H1 (cell line): ENCODE measurements at regions not wholly inside any gene's neighbourhood (a gene's known extent, or its start where the extent isn't known, plus 50 kb on each side); places are given as distances from the start of the nearest gene placed in this dataset.

ENCODE experiments used
- CTCF ChIA-PET: fragments of 300-600 bp; sonication (Branson Sonifier 250); formaldehyde crosslinking; loops from one replicate; lab custom pipeline; 2021; ENCODE audit not compliant: partially characterized antibody; lab: Charles Lee
- POLR2A ChIA-PET: fragments of 300-600 bp; sonication (Branson Sonifier 250); formaldehyde crosslinking; loops from one replicate; lab custom pipeline; 2021; ENCODE audit warnings: inconsistent platforms; ENCODE audit not compliant: partially characterized antibody; lab: Charles Lee
- DNase-seq, 2 experiments: peaks; one replicate each; pipeline versions ENCODE4 v3.0.0 to v3.0.0-alpha.2; 2010 to 2022; ENCODE audit warnings: low spot score in 2 of 2, low read depth in 1 of 2, mixed read lengths in 1 of 2
- FAIRE-seq: peaks from 2 replicates; lab custom pipeline; 2011; peaks lifted over from hg19 to GRCh38; lab: Jason Lieb, UNC
- H2AFZ ChIP-seq: 2 replicates; pipeline ENCODE4 v1.8.1; 2012; ENCODE audit warnings: low read length, inconsistent platforms
- H2AK5ac ChIP-seq: 2 replicates; pipeline ENCODE4 v1.6.1; 2013; ENCODE audit warnings: low read depth, low read length
- H2BK120ac ChIP-seq: replicated peaks from 2 replicates; pipeline ENCODE3; 2013; ENCODE audit warnings: low read depth, low read length, inconsistent platforms
- H2BK12ac ChIP-seq: 2 replicates; pipeline ENCODE4 v1.6.1; 2013; ENCODE audit warnings: low read depth, low read length
- H2BK15ac ChIP-seq: 2 replicates; pipeline ENCODE4 v1.6.1; 2013; ENCODE audit warnings: low read length
- H2BK20ac ChIP-seq: 2 replicates; pipeline ENCODE4 v1.6.1; 2013; ENCODE audit warnings: low read length
- H2BK5ac ChIP-seq: 2 replicates; pipeline ENCODE4 v1.6.1; 2013; ENCODE audit warnings: low read depth, low read length
- H3K14ac ChIP-seq: 2 replicates; pipeline ENCODE4 v1.6.1; 2013; ENCODE audit warnings: inconsistent platforms; ENCODE audit not compliant: insufficient read length
- H3K18ac ChIP-seq: 2 replicates; pipeline ENCODE4 v1.6.1; 2013; ENCODE audit warnings: low read length; ENCODE audit errors: extremely low read depth
- H3K23ac ChIP-seq: 2 replicates; pipeline ENCODE4 v1.6.1; 2013; ENCODE audit warnings: inconsistent platforms; ENCODE audit not compliant: insufficient read length
- H3K23me2 ChIP-seq: 2 replicates; pipeline ENCODE4 v1.6.1; 2013; ENCODE audit warnings: low read depth, low read length
- H3K27ac ChIP-seq: 2 replicates; pipeline ENCODE4 v1.6.1; 2011; ENCODE audit warnings: low read depth, low read length, inconsistent platforms
- H3K27me3 ChIP-seq, 4 experiments: replicated peaks in 1 of 4; 1 replicate in 1 of 4; 2 replicates in 3 of 4; pipeline versions ENCODE4 v1.6.1 to v1.8.1; 2011 to 2013; ENCODE audit warnings: low read length in 3 of 4, mild to moderate bottlenecking in 3 of 4, inconsistent platforms in 2 of 4, mixed read lengths in 2 of 4, moderate library complexity in 1 of 4; ENCODE audit not compliant: control insufficient read depth in 3 of 4, insufficient read depth in 3 of 4; ENCODE audit errors: extremely low read depth in 1 of 4
- H3K36me3 ChIP-seq, 4 experiments: 2 replicates each; pipeline versions ENCODE4 v1.6.1 to v1.8.1; 2011 to 2013; ENCODE audit warnings: mild to moderate bottlenecking in 4 of 4, low read length in 3 of 4, moderate library complexity in 2 of 4, control low read depth in 1 of 4, inconsistent platforms in 1 of 4; ENCODE audit not compliant: insufficient read depth in 4 of 4, control insufficient read depth in 2 of 4
- H3K4ac ChIP-seq: replicated peaks from 2 replicates; pipeline ENCODE3; 2013; ENCODE audit warnings: low read length, low read depth, mixed read lengths, inconsistent platforms; ENCODE audit not compliant: insufficient read length
- H3K4me1 ChIP-seq, 4 experiments: replicated peaks in 1 of 4; 1 replicate in 1 of 4; 2 replicates in 3 of 4; pipeline versions ENCODE4 v1.6.1 to v1.8.1; 2011 to 2013; ENCODE audit warnings: low read length in 3 of 4, inconsistent platforms in 2 of 4, mixed read lengths in 1 of 4; ENCODE audit not compliant: insufficient read depth in 4 of 4, control insufficient read depth in 3 of 4
- H3K4me2 ChIP-seq, 2 experiments: 2 replicates each; pipeline versions ENCODE4 v1.6.1 to v1.8.1; 2011 to 2013; ENCODE audit warnings: low read depth in 2 of 2, low read length in 2 of 2, control low read depth in 1 of 2, inconsistent platforms in 1 of 2, mild to moderate bottlenecking in 1 of 2; ENCODE audit not compliant: insufficient read depth in 1 of 2
- H3K4me3 ChIP-seq, 4 experiments: fragments of 200-600, 300-600 bp in 1 of 4; sonication (generic), shearing (Covaris generic), sonication (Bioruptor Twin) in 1 of 4; 2 replicates each; pipeline versions ENCODE4 v1.5.1 to v1.8.1; 2011 to 2016; ENCODE audit warnings: low read length in 4 of 4, low read depth in 3 of 4, control low read depth in 2 of 4, inconsistent platforms in 2 of 4, mild to moderate bottlenecking in 2 of 4, mixed read lengths in 1 of 4, moderate library complexity in 1 of 4; ENCODE audit not compliant: insufficient read depth in 2 of 4; ENCODE audit errors: extremely low read depth in 1 of 4
- H3K56ac ChIP-seq: replicated peaks from 2 replicates; pipeline ENCODE3; 2013; ENCODE audit warnings: low read depth, mild to moderate bottlenecking, mixed read lengths, low read length, inconsistent platforms; ENCODE audit not compliant: insufficient read length
- H3K79me1 ChIP-seq: 2 replicates; pipeline ENCODE4 v1.6.1; 2013; ENCODE audit warnings: low read depth, low read length, control low read depth
- H3K79me2 ChIP-seq, 2 experiments: 2 replicates each; pipeline versions ENCODE4 v1.6.1 to v1.8.1; 2012 to 2013; ENCODE audit warnings: low read length in 2 of 2, mild to moderate bottlenecking in 2 of 2, inconsistent platforms in 1 of 2; ENCODE audit not compliant: insufficient read depth in 2 of 2, control insufficient read depth in 1 of 2
- H3K9ac ChIP-seq, 4 experiments: replicated peaks in 1 of 4; 1 replicate in 1 of 4; 2 replicates in 3 of 4; pipeline versions ENCODE4 v1.6.1 to v1.8.1; 2011 to 2013; ENCODE audit warnings: low read depth in 3 of 4, low read length in 3 of 4, control low read depth in 2 of 4, mild to moderate bottlenecking in 2 of 4, moderate library complexity in 2 of 4, inconsistent platforms in 1 of 4; ENCODE audit errors: extremely low read depth in 1 of 4
- H3K9me3 ChIP-seq, 2 experiments: 2 replicates each; pipeline versions ENCODE4 v1.6.1 to v1.8.1; 2012 to 2013; ENCODE audit warnings: mild to moderate bottlenecking in 2 of 2, moderate library complexity in 2 of 2, control low read depth in 1 of 2, inconsistent platforms in 1 of 2, low read depth in 1 of 2, low read length in 1 of 2, mixed read lengths in 1 of 2; ENCODE audit not compliant: insufficient read depth in 2 of 2
- H4K20me1 ChIP-seq, 2 experiments: replicated peaks in 1 of 2; 2 replicates each; pipeline versions ENCODE3 to v1.8.1; 2011 to 2013; ENCODE audit warnings: inconsistent platforms in 2 of 2, low read length in 2 of 2, mild to moderate bottlenecking in 1 of 2; ENCODE audit not compliant: insufficient read depth in 2 of 2, control insufficient read depth in 1 of 2
- H4K5ac ChIP-seq: 2 replicates; pipeline ENCODE4 v1.6.1; 2013; ENCODE audit warnings: low read length, low read depth, mixed read lengths, inconsistent platforms; ENCODE audit not compliant: insufficient read length
- H4K8ac ChIP-seq: 2 replicates; pipeline ENCODE4 v1.8.0; 2013; ENCODE audit warnings: mild to moderate bottlenecking, moderate library complexity, low read length, inconsistent platforms; ENCODE audit not compliant: insufficient read depth; ENCODE audit errors: extremely low read depth
- H4K91ac ChIP-seq: replicated peaks from 2 replicates; pipeline ENCODE3; 2013; ENCODE audit warnings: low read length, mixed read lengths, inconsistent platforms; ENCODE audit not compliant: insufficient read length
- HDAC6 ChIP-seq: IDR thresholded peaks from one replicate; pipeline ENCODE4 v1.7.1; 2012; ENCODE audit warnings: low read depth, mild to moderate bottlenecking, inconsistent platforms, low read length, moderate library complexity
- WGBS, 2 experiments: shearing (Covaris generic) in 1 of 2; methylation state at CpG; one replicate each; pipeline versions ENCODE4 v1.1.6 to v1.1.7; 2013 to 2015; ENCODE audit warnings: low lambda C conversion rate in 2 of 2, mixed read lengths in 2 of 2, inconsistent platforms in 1 of 2, low coverage in 1 of 2, missing lambda C conversion rate in 1 of 2; ENCODE audit not compliant: insufficient replicate concordance in 2 of 2, insufficient coverage in 1 of 2, insufficient read length in 1 of 2; ENCODE audit errors: extremely low coverage in 1 of 2, missing lambda C conversion rate in 1 of 2; 5-methylcytosine and 5-hydroxymethylcytosine counted together
- TF ChIP-seq, protein P1 (sequence below): IDR thresholded peaks from 2 replicates; pipeline ENCODE4 v1.6.1; 2012; ENCODE audit warnings: inconsistent platforms

DNA sequence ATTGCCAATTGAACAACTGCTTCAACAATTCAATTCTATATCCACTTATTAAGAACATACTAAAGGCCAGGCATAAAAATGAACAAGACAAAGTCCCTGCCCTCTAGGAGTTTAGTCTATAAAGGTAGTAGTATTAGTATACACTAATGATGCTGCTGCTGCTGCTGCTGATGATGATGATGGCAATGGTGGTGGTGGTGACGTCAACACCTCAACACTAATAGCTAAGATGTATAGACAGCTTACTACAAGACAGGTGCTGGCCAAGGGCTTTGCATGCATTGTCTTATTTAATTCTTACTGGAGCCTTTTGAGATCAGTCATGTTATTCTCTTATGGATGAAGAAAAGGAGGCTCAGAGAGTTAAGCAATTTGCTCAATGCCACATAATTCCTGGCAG, 164.4 kb upstream of the ASIC2 start:
- no peaks in the 10 kb centered on the region for H4K20me1 ChIP-seq
- H4K8ac ChIP-seq, result no peak overlapping the region
- no peak overlapping the region for H3K4me3 ChIP-seq
- H2AK5ac ChIP-seq, result no peak overlapping the region
- no peaks in the 10 kb centered on the region for H3K79me1 ChIP-seq
- DNase-seq, result no peak
- peaks cover 2 to 5% (median 2%) of the 10 kb centered on the region in 4 experiments; a peak in 5 of 7 replicates for H3K4me1 ChIP-seq
- CTCF ChIA-PET, result interaction anchor here (0.6 to 1.9 kb wide), 3 partner anchors 29 to 340 kb away, joined by 3 to 5 read pairs (median 3); no protein-coding TSS in a partner anchor
- H3K9ac ChIP-seq, result no peak overlapping the region
- no peaks in the 10 kb centered on the region for H3K79me2 ChIP-seq
- no peak overlapping the region for H4K5ac ChIP-seq
- no peak for FAIRE-seq
- no peaks in the 10 kb centered on the region for H3K36me3 ChIP-seq
- H3K23ac ChIP-seq, result no peak overlapping the region
- no peak overlapping the region for H2BK12ac ChIP-seq
- no peak overlapping the region for H2BK15ac ChIP-seq
- no peak overlapping the region for H3K56ac ChIP-seq
- H3K18ac ChIP-seq, result no peak overlapping the region
- H2AFZ ChIP-seq, result no peak overlapping the region
- no peak overlapping the region for H2BK120ac ChIP-seq
- no peak for TF ChIP-seq HDAC6
- TF ChIP-seq, protein P1, sequence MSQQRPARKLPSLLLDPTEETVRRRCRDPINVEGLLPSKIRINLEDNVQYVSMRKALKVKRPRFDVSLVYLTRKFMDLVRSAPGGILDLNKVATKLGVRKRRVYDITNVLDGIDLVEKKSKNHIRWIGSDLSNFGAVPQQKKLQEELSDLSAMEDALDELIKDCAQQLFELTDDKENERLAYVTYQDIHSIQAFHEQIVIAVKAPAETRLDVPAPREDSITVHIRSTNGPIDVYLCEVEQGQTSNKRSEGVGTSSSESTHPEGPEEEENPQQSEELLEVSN, result no peak
- TF ChIP-seq, all 59 proteins: peak for 0
- H2BK20ac ChIP-seq, result no peak overlapping the region
- H3K23me2 ChIP-seq, result no peaks in the 10 kb centered on the region; the same call in 1 of the 2 replicates
- no peak overlapping the region for H3K27ac ChIP-seq
- 74% methylated on average over 1 of the region's 1 CpG; no CpG with 5 or more reads in 1 of the 2 experiments for WGBS, 2 experiments
- H3K4ac ChIP-seq, result no peak overlapping the region
- POLR2A ChIA-PET, result no interaction called here
- H4K91ac ChIP-seq, result no peak overlapping the region
- H3K27me3 ChIP-seq, result peaks cover 6 to 29% (median 12%) of the 10 kb centered on the region in 4 experiments
- no peak overlapping the region for H3K4me2 ChIP-seq
- no peak overlapping the region for H3K14ac ChIP-seq
- H3K9me3 ChIP-seq, result no peaks in the 10 kb centered on the region
- no peak overlapping the region for H2BK5ac ChIP-seq
